PC-9 (cell line): ENCODE measurements at regions not wholly inside any gene's neighbourhood (a gene's known extent, or its start where the extent isn't known, plus 50 kb on each side); places are given as distances from the start of the nearest gene placed in this dataset.

Source experiments
- BruUV-seq: library from RNA; stranded (reverse); fragments of 400-500 nt; replicated peaks from 2 replicates; lab custom pipeline; 2021; lab: Mats Ljungman, UMichigan
- CTCF ChIA-PET: fragments of 300-600 bp; sonication (Branson Sonifier 250); formaldehyde crosslinking; loops from one replicate; lab custom pipeline; 2022; ENCODE audit warnings: antibody characterized with exemption; lab: Charles Lee
- POLR2A ChIA-PET: fragments of 300-600 bp; sonication (Branson Sonifier 250); formaldehyde crosslinking; loops from one replicate; lab custom pipeline; 2022; ENCODE audit warnings: antibody characterized with exemption; ENCODE audit not compliant: unreplicated experiment; lab: Charles Lee
- DNase-seq, 2 experiments: peaks; one replicate each; pipeline versions ENCODE4 v3.0.0 to v3.0.0-alpha.2; 2015 to 2022; ENCODE audit warnings: mixed read lengths in 1 of 2
- H2AFZ ChIP-seq: fragments of 200-600 bp; sonication (generic); 2 replicates; pipeline ENCODE4 v1.8.1; 2017; ENCODE audit warnings: antibody characterized with exemption
- H3F3A ChIP-seq: fragments of 200-600 bp; sonication (generic); 2 replicates; pipeline ENCODE4 v1.8.1; 2017; ENCODE audit warnings: antibody characterized with exemption, mild to moderate bottlenecking, low read depth; ENCODE audit not compliant: insufficient read depth
- H3K27ac ChIP-seq: fragments of 200-600 bp; sonication (generic); 2 replicates; pipeline ENCODE4 v1.6.1; 2016; ENCODE audit warnings: mixed run types
- H3K27me3 ChIP-seq: fragments of 200-600 bp; sonication (generic); 2 replicates; pipeline ENCODE4 v1.6.1; 2016; ENCODE audit warnings: low read depth, mixed run types; ENCODE audit not compliant: insufficient read depth
- H3K36me3 ChIP-seq: fragments of 200-600 bp; sonication (generic); 2 replicates; pipeline ENCODE4 v1.6.1; 2016; ENCODE audit warnings: low read depth, mixed run types
- H3K4me1 ChIP-seq: fragments of 200-600 bp; sonication (generic); replicated peaks from 2 replicates; pipeline ENCODE4 v1.6.1; 2016; ENCODE audit warnings: mixed run types; ENCODE audit not compliant: insufficient read depth
- H3K4me2 ChIP-seq: fragments of 200-600 bp; sonication (generic); 2 replicates; pipeline ENCODE4 v1.6.1; 2017; ENCODE audit warnings: mixed run types
- H3K4me3 ChIP-seq: fragments of 200-600 bp; sonication (generic); 2 replicates; pipeline ENCODE4 v1.6.1; 2016; ENCODE audit warnings: mixed run types
- H3K79me2 ChIP-seq: fragments of 200-600 bp; sonication (generic); 2 replicates; pipeline ENCODE4 v1.6.1; 2017; ENCODE audit warnings: low read depth, mixed run types
- H3K9me2 ChIP-seq: fragments of 200-600 bp; sonication (generic); 2 replicates; pipeline ENCODE4 v1.8.1; 2017; ENCODE audit warnings: mild to moderate bottlenecking; ENCODE audit not compliant: insufficient read depth
- H3K9me3 ChIP-seq: fragments of 200-600 bp; sonication (generic); 2 replicates; pipeline ENCODE4 v1.8.1; 2016; ENCODE audit warnings: low read depth; ENCODE audit not compliant: insufficient read depth
- H4K20me1 ChIP-seq: fragments of 200-600 bp; sonication (generic); 2 replicates; pipeline ENCODE4 v1.8.1; 2017; ENCODE audit not compliant: insufficient read depth
- CTCF ChIP-seq: fragments of 200-600 bp; sonication (generic); conservative IDR thresholded peaks from 2 replicates; pipeline ENCODE4 v1.6.1; 2017; ENCODE audit warnings: mixed run types, antibody characterized with exemption, mild to moderate bottlenecking, moderate library complexity
- EZH2 ChIP-seq: fragments of 200-600 bp; sonication (generic); IDR thresholded peaks from 2 replicates; pipeline ENCODE4 v1.8.0; 2017; ENCODE audit warnings: antibody characterized with exemption, low read depth
- intact Hi-C: fragments of 100-400 bp; cut with micrococcal nuclease; formaldehyde crosslinking; loops from one replicate; pipeline ENCODE4 v1.10.0; 2022; ENCODE audit not compliant: unreplicated experiment

GRCh38 chr18:998936-999335 lies 94.3 kb downstream of the ADCYAP1 start:
- CTCF ChIA-PET = interaction anchor here (0.5 kb wide), 1 partner anchor 265 kb away, joined by 3 read pairs; no protein-coding TSS in a partner anchor
- H3K4me2 ChIP-seq = no peak overlapping the region
- no peaks in the 10 kb centered on the region for H3K36me3 ChIP-seq

GRCh38 chr18:1002653-1003178 lies 98.0 kb downstream of the ADCYAP1 start:
- TF ChIP-seq CTCF (no peak), EZH2 (no peak)
- H3K9me3 ChIP-seq = 0 out of 2 replicates have a peak, but pooled peaks cover 6% of the 10 kb centered on the region
- H2AFZ ChIP-seq = no peak overlapping the region
- H3K27ac ChIP-seq = peak overlapping the region; percentile 40
- DNase-seq = peak in 1 of 2 experiments; percentile 61
- ChIA-PET POLR2A (interaction anchor here (0.7 kb wide), 1 partner anchor 11 kb away, joined by 5 read pairs; no protein-coding TSS in a partner anchor), CTCF (no interaction called here)
- H3K79me2 ChIP-seq = no peaks in the 10 kb centered on the region
- BruUV-seq = no TSS peak
- H3K4me2 ChIP-seq = peak overlapping the region; percentile 27
- H3K4me1 ChIP-seq = peaks cover 22% of the 10 kb centered on the region
- H3F3A ChIP-seq = no peaks in the 10 kb centered on the region; the same call in 1 of the 2 replicates
- H3K4me3 ChIP-seq = no peak overlapping the region
- intact Hi-C loops = no loop called here
- H3K9me2 ChIP-seq = no peaks in the 10 kb centered on the region
- H4K20me1 ChIP-seq = no peaks in the 10 kb centered on the region
- no peaks in the 10 kb centered on the region for H3K27me3 ChIP-seq
- no peaks in the 10 kb centered on the region for H3K36me3 ChIP-seq

More at GRCh38 chr18:998936-999335, 94.3 kb downstream of the ADCYAP1 start:
- Histone ChIP-seq H3K9me3 (0 out of 2 replicates have a peak, but pooled peaks cover 9% of the 10 kb centered on the region), H3K9me2 (no peaks in the 10 kb centered on the region), H3K4me3 (no peak overlapping the region), H3F3A (peaks cover 8% of the 10 kb centered on the region), H4K20me1 (no peaks in the 10 kb centered on the region), H3K4me1 (peaks cover 34% of the 10 kb centered on the region), H3K27ac (no peak overlapping the region), H3K79me2 (no peaks in the 10 kb centered on the region), H2AFZ (no peak overlapping the region), H3K27me3 (no peaks in the 10 kb centered on the region)
- no TSS peak for BruUV-seq
- no peak for DNase-seq
- intact Hi-C loops = no loop called here
- POLR2A ChIA-PET = no interaction called here
- TF ChIP-seq EZH2 (no peak), CTCF (no peak)

- H3K4me1 ChIP-seq = peaks cover 22% of the 10 kb centered on the region
- H3K27me3 ChIP-seq = no peaks in the 10 kb centered on the region
- no peak overlapping the region for H3K4me2 ChIP-seq
- no peak overlapping the region for H2AFZ ChIP-seq
- H4K20me1 ChIP-seq = no peaks in the 10 kb centered on the region
- ChIA-PET CTCF (no interaction called here), POLR2A (no interaction called here)
- TF ChIP-seq EZH2 (no peak), CTCF (no peak)
- DNase-seq = no peak
- no peaks in the 10 kb centered on the region for H3K9me2 ChIP-seq
- intact Hi-C loops = no loop called here
- no peak overlapping the region for H3K4me3 ChIP-seq
- 0 out of 2 replicates have a peak, but pooled peaks cover 6% of the 10 kb centered on the region for H3K9me3 ChIP-seq
- no peaks in the 10 kb centered on the region for H3K36me3 ChIP-seq
- no peaks in the 10 kb centered on the region for H3K79me2 ChIP-seq
- H3F3A ChIP-seq = no peaks in the 10 kb centered on the region; the same call in 1 of the 2 replicates
- BruUV-seq = no TSS peak
- no peak overlapping the region for H3K27ac ChIP-seq
Observed at GRCh38 chr18:1003499-1003898, 98.8 kb downstream of the ADCYAP1 start.
